GM13977 (cell line): ENCODE measurements at regions not wholly inside any gene's neighbourhood (a gene's known extent, or its start where the extent isn't known, plus 50 kb on each side); places are given as distances from the start of the nearest gene placed in this dataset.
"Not testable (repeated sequence)": the region's sequence is repeated elsewhere in the genome, so short reads cannot be mapped to it uniquely, and the experiment has no call there.

Experiments used
- DNase-seq: peaks from one replicate; pipeline ENCODE4 v3.0.0; 2012; ENCODE audit warnings: low spot score
- CTCF ChIP-seq: IDR thresholded peaks from 2 replicates; pipeline ENCODE4 v1.5.1; 2012; ENCODE audit warnings: mild to moderate bottlenecking, control low read depth; ENCODE audit not compliant: insufficient read depth; ENCODE audit errors: extremely low read depth, missing control alignments
- in situ Hi-C: fragments of 300-500 bp; cut with MboI; formaldehyde crosslinking; loops from one replicate; pipeline ENCODE4 v1.12.0; 2022; ENCODE audit warnings: low sequenced_read_pairs, low pct_unique_long_range_greater_than_20kb, mixed read lengths, inconsistent platforms; ENCODE audit not compliant: unreplicated experiment

DNA sequence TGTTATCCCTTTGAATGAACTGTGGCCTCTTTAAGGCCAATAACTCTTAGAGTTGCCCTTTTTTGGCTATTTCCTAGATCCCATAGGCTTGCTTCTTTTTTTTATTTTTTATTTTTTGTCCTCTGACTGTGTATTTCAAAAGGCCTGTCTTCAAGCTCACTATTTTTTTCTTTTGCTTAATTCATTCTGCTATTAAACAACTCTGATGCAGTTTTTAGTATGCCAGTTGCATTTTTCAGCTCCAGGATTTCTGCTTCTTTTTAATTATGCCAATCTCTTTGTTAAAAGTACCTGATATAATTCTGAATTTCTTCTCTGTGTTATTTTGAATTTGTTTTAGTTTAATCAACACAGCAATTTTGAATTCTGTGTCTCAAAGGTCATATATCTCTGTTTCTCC lies 912.1 kb downstream of the PLOD2 start:
- no peak for TF ChIP-seq CTCF
- in situ Hi-C loops = no loop called here

DNA sequence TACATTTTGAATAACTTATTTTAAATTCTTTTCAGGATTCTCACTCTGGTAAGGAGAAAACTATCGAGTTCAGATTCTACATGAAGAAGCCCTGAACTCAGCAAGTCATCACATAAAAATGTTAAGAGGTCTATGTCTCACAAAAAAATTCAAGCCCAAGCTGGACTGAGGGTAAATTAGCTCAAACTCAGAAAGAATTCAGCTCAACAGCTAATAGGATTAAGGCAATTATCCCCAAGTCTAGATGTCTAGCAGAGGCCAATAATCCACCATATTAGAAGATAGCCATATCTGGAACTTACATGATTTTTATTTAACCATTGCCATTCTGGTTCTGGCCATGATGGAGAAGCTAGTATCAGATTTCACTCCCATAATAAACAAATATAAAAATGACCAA lies 909.7 kb downstream of the PLOD2 start:
- in situ Hi-C loops = no loop called here
- TF ChIP-seq CTCF = no peak
- DNase-seq = no peak

More for the DNA sequence above, 912.1 kb downstream of the PLOD2 start:
- DNase-seq = no peak

DNA sequence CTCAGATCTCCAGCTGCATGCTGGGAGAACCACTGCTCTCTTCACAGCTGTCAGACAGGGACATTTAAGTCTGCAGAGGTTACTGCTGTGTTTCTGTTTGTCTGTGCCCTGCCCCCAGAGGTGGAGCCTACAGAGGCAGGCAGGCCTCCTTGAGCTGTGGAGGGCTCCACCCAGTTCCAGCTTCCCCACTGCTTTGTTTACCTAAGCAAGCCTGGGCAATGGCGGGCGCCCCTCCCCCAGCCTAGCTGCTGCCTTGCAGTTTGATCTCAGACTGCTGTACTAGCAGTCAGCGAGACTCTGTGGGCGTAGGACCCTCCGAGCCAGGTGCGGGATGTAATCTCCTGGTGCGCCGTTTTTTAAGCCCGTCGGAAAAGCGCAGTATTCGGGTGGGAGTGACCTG lies 903.0 kb downstream of the PLOD2 start:
- in situ Hi-C loops, DNase-seq: not testable (repeated sequence)

DNA sequence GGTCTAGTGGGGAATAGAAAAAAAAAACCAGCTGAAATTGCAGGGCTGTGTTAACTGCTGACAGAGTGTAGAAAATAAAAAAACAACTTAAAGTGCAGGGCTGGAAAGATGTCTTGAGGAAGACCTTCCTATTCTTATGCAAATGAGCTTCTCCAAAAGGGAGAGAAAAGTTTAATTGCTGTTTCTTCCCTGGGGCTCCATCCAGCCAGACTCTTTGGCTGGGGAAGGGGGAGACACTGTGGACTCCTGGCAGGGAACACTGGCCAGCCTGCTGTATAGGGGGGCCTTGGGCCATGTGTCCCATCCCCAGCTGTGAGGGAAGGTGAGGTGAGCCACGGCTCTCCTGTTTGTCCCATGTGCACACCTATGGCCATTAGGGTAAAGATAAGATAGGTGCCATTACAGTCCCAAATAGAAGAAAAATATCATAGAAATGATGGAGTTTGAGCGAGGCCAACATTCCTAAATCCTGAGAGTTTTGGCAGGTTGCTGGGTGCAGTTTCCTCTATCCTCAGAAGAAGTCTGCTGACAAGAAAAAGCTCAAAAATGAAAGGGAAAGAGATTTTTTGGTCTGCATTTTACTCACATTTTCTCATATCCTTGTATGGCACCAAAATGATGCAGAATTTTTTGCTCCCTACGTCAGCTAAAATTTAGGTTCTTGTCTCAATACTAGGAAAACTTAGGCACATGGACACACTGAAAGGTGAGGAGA lies 901.7 kb downstream of the PLOD2 start:
- DNase-seq = no peak
- TF ChIP-seq CTCF = no peak
- in situ Hi-C loops = no loop called here

DNA sequence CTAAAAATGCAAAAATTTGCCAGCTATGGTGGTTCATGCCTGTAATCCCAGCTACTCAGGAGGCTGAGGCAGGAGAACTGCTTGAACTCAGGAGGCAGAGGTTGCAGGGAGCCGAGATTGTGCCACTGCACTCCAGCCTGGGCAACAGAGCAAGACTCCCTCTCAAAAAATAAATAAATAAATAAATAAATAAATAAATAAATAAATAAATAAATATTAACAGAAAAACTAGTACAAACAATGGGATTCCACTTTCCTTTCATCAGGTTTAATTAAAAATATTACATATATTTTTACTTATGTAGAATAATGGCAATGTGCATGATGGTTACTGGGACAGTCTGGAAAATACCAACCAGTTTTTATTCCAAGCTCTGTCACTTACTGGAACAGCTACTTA lies 897.5 kb downstream of the PLOD2 start:
- DNase-seq, in situ Hi-C loops: not testable (repeated sequence)

- in situ Hi-C loops = no loop called here
- TF ChIP-seq CTCF = no peak
These were observed 894.6 kb downstream of the PLOD2 start for GRCh38 chr3:145266368-145266767.

DNA sequence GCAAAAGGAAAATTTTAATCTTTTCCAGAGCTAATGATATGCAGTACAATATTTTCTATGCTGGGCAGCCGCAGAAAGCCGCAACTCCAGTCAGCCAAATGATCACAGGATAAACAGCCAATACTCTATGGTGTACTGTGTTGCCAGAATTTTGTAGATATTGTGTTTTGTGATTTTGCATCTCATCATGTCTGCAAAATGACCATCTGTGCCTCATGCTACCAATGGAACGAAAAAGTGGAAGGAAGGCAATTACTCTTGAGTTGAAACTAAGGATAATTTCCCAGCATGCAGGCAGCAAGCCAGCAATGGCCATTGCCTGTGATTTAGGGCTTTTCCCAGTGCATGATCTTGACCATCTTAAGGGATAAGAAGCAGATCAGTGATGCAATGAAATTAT lies 891.9 kb downstream of the PLOD2 start:
- DNase-seq = no peak
- in situ Hi-C loops = no loop called here
- TF ChIP-seq CTCF = no peak

More at GRCh38 chr3:145266368-145266767, 894.6 kb downstream of the PLOD2 start:
- no peak for DNase-seq

DNA sequence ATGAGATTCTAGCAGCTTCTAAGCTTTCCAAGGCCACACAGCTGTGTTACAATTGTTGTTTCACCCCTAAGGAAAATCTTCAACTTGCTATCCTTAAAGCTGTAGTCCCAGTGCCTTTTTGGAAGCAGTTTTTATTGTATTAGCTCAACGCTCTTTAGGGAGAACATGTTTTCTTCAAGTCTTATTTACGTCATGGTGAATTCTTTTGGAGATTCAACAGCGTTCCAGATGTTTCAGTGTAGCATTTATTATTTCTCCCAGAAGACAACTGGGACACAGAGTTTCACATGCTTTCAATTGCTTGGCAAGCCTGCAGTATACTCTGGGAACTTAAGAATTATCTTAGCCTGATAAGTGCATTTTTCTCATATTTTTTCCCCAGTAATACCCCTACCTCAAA lies 888.3 kb downstream of the PLOD2 start:
- in situ Hi-C loops = no loop called here
- TF ChIP-seq CTCF = no peak
- DNase-seq = no peak
